Neuron (in vitro differentiated cells): ENCODE measurements at regions not wholly inside any gene's neighbourhood (a gene's known extent, or its start where the extent isn't known, plus 50 kb on each side); places are given as distances from the start of the nearest gene placed in this dataset.
A peak's percentile ranks its signal among the peaks of the same experiment; 100 is the strongest.

Experiments used
- H2AFZ ChIP-seq: one replicate; pipeline ENCODE4 v1.6.1; 2013; ENCODE audit warnings: low read depth, mild to moderate bottlenecking, inconsistent platforms, low read length, moderate library complexity
- H3K27me3 ChIP-seq: one replicate; pipeline ENCODE4 v1.6.1; 2013; ENCODE audit warnings: low read length; ENCODE audit not compliant: insufficient read depth
- H3K36me3 ChIP-seq: one replicate; pipeline ENCODE4 v1.6.1; 2013; ENCODE audit warnings: low read length; ENCODE audit not compliant: insufficient read depth
- H3K4me1 ChIP-seq: one replicate; pipeline ENCODE4 v1.6.1; 2013; ENCODE audit warnings: low read length; ENCODE audit not compliant: insufficient read depth
- H3K4me3 ChIP-seq: 2 replicates; pipeline ENCODE4 v1.5.1; 2013; ENCODE audit warnings: mild to moderate bottlenecking, low read length, moderate library complexity
- H3K9me3 ChIP-seq: one replicate; pipeline ENCODE4 v1.6.1; 2013; ENCODE audit warnings: low read length

- no peak overlapping the region for H2AFZ ChIP-seq
- H3K4me3 ChIP-seq = no peak overlapping the region
- no peaks in the 10 kb centered on the region for H3K9me3 ChIP-seq
- no peaks in the 10 kb centered on the region for H3K36me3 ChIP-seq
- no peaks in the 10 kb centered on the region for H3K27me3 ChIP-seq
- H3K4me1 ChIP-seq = no peaks in the 10 kb centered on the region
These were observed 108.1 kb upstream of the SPRY4 start for GRCh38 chr5:142432961-142433360.

GRCh38 chr5:142432369-142432863 is 107.6 kb upstream of the SPRY4 start:
- H3K27me3 ChIP-seq = no peaks in the 10 kb centered on the region
- H2AFZ ChIP-seq = no peak overlapping the region
- H3K36me3 ChIP-seq = no peaks in the 10 kb centered on the region
- no peaks in the 10 kb centered on the region for H3K4me1 ChIP-seq
- no peak overlapping the region for H3K4me3 ChIP-seq
- H3K9me3 ChIP-seq = no peaks in the 10 kb centered on the region

DNA sequence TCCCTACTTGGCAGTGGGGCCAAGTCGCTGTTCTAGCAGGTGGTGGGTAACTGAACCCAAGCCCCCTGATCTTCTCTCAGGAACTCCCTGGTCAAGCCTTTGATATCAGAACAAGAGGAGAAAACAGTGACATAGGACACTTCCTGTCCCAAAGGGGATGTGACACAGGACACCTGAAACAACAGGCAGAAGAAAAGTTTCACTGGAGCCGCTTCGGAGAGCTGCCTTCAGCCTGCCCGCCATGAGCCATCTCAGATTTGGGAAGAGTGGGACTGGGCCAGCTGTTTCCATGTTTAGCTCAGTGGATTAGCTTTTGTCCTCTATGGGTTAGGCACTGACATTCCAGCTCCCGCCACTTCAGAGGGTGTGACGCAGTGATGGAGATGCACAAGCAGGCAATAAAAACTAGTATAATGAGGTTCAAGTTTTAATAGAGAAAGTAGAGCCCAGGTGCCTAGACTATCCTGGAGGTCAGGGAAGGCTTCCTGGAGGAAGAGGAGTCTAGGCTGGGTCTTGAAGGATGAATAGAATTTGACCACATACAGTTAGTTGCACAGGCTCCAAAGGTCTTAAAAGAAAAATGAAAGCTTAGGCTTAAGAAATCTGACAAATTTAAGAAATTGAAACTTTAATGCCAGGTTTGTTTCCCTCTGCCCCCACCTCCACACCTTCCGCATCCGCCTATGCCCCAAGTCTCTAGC is 104.1 kb upstream of the SPRY4 start:
- no peaks in the 10 kb centered on the region for H3K36me3 ChIP-seq
- H3K4me1 ChIP-seq = peaks cover 12% of the 10 kb centered on the region
- H3K4me3 ChIP-seq = no peak overlapping the region
- H2AFZ ChIP-seq = no peak overlapping the region
- H3K27me3 ChIP-seq = no peaks in the 10 kb centered on the region
- no peaks in the 10 kb centered on the region for H3K9me3 ChIP-seq

DNA sequence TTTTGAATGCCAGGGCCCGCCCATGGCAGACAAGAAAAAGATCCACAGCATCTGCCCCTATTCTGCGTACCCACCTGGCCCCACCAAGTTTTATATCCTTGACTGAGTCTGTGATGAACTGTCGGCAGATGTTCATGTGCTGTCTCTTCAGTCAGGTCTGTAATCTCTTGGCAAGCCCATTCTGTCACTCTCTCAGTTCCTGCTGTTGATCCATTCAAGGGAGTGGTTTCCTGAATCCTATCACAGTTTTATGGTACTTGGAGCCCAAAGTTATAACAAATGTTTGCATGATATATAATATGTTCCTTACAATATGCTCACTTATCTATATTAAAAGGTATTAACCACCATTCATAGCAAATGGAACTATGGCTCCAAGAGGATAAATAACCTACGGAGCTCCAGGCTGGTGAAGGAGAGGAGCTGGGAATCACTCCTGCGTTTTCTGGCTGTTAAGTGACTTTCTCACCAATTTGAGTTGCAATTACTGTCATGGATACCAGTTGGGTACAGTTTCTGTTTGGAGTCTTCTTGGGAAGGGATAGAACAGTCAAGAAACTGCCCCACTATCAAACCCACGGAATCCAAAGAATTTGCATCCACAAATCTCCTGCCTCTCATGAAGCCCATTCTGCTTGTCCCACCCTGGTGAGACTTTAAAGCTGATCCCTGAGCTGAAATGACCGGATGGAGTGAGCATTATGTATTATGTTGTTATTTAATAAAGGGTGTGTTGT is 103.4 kb upstream of the SPRY4 start:
- Histone ChIP-seq H3K36me3 (no peaks in the 10 kb centered on the region), H3K4me3 (no peak overlapping the region), H3K27me3 (no peaks in the 10 kb centered on the region), H3K9me3 (no peaks in the 10 kb centered on the region), H2AFZ (no peak overlapping the region), H3K4me1 (peaks cover 12% of the 10 kb centered on the region)

DNA sequence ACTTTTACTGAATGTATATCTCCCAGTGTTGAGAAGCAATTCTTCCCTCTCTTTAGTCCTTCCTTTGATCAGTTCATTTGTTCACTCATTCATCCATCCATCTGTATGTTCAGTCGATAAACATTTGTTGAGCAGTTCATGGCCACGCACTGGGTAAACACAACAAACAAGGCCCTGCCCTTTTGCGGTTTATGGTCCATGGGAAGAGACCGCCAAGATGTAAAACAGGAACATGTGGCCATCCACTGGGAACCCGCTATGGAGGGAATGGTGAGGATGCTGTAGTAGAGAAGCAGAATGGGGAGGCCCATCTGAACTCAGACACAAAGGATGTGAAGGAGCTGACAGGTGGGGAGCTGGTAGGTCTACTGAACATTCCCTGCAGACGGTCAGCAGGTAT is 102.7 kb upstream of the SPRY4 start:
- Histone ChIP-seq H3K4me3 (no peak overlapping the region), H3K4me1 (peaks cover 12% of the 10 kb centered on the region), H3K27me3 (no peaks in the 10 kb centered on the region), H3K9me3 (no peaks in the 10 kb centered on the region), H2AFZ (no peak overlapping the region), H3K36me3 (no peaks in the 10 kb centered on the region)

GRCh38 chr5:142427015-142427364 is 102.2 kb upstream of the SPRY4 start:
- H3K9me3 ChIP-seq = no peaks in the 10 kb centered on the region
- peaks cover 12% of the 10 kb centered on the region for H3K4me1 ChIP-seq
- no peak overlapping the region for H2AFZ ChIP-seq
- no peaks in the 10 kb centered on the region for H3K36me3 ChIP-seq
- H3K27me3 ChIP-seq = no peaks in the 10 kb centered on the region
- H3K4me3 ChIP-seq = no peak overlapping the region

- H3K36me3 ChIP-seq = no peaks in the 10 kb centered on the region
- H3K4me1 ChIP-seq = peaks cover 12% of the 10 kb centered on the region
- H3K4me3 ChIP-seq = peak overlapping the region; percentile 21
- H3K9me3 ChIP-seq = no peaks in the 10 kb centered on the region
- peak overlapping the region; percentile 71 for H2AFZ ChIP-seq
- no peaks in the 10 kb centered on the region for H3K27me3 ChIP-seq
These were observed 101.6 kb upstream of the SPRY4 start for GRCh38 chr5:142426129-142427014.

- H3K27me3 ChIP-seq = no peaks in the 10 kb centered on the region
- no peaks in the 10 kb centered on the region for H3K36me3 ChIP-seq
- H2AFZ ChIP-seq = peak overlapping the region; percentile 71
- peaks cover 20% of the 10 kb centered on the region for H3K4me1 ChIP-seq
- no peaks in the 10 kb centered on the region for H3K9me3 ChIP-seq
- peak overlapping the region; percentile 21 for H3K4me3 ChIP-seq
These were observed 100.7 kb upstream of the SPRY4 start for GRCh38 chr5:142425286-142426065.

DNA sequence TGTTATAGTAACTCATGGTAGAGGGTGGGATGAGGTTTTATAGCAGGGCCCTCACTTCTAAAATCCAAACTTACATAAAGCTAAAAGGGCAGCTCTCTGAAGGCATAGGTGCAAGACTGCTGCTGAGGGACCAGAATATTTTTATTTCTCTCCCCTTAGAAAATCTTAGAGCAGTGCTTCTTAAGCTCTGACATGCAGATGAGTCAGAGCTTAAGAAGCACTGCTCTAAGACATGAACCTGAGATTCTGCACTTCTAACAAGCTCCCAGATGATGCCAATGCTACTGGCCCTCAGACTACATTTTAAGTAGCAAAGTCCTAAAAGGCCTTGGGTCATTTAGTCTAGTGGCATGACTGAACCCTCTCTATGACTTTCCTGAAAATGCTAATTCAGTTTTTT is 97.6 kb upstream of the SPRY4 start:
- no peaks in the 10 kb centered on the region for H3K36me3 ChIP-seq
- H3K27me3 ChIP-seq = no peaks in the 10 kb centered on the region
- H3K4me1 ChIP-seq = peaks cover 21% of the 10 kb centered on the region
- H3K4me3 ChIP-seq = no peak overlapping the region
- H2AFZ ChIP-seq = no peak overlapping the region
- H3K9me3 ChIP-seq = no peaks in the 10 kb centered on the region

DNA sequence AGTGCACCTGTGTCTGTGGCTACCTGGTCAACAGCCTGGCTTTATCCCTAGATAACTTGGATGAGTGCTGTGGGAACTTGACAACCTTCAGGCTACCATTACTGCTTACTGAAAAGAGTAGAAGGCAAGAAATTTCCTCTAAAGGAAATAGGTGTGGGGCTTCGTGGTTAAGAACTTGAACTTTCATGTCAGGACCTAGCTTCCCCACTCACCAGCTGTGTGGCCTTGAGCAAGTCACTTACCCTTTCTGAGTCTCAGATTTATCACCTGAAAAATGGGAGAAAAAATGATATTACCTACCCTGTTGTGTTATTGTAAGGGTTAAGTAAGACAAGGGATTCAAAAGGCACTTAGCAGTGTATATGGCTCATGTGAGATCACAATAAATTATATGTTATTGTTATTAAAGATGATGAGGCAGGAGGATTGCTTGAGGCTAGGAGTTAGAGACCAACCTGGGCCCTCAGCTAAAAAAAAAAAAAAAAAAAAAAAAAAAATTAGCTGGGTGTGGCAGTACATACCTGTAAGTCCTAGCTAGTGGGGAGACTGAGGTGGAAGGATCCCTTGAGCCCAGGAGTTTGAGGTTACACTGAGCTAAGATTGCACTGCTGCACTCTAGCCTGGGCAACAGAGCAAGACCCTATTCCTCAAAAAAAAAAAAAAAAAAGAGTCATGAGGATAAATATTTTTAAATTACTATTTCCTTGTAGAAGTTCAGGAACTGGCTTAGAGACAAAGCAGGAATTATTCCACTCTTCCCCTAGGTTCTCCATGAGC is 97.0 kb upstream of the SPRY4 start:
- Histone ChIP-seq H2AFZ (no peak overlapping the region), H3K27me3 (no peaks in the 10 kb centered on the region), H3K4me3 (no peak overlapping the region), H3K36me3 (no peaks in the 10 kb centered on the region), H3K4me1 (peaks cover 18% of the 10 kb centered on the region), H3K9me3 (no peaks in the 10 kb centered on the region)

- Histone ChIP-seq H3K4me1 (peaks cover 13% of the 10 kb centered on the region), H2AFZ (no peak overlapping the region), H3K36me3 (no peaks in the 10 kb centered on the region)
These were observed 96.4 kb upstream of the SPRY4 start for GRCh38 chr5:142421228-142421617.

More at GRCh38 chr5:142421228-142421617, 96.4 kb upstream of the SPRY4 start:
- H3K4me3 ChIP-seq = no peak overlapping the region
- H3K27me3 ChIP-seq = no peaks in the 10 kb centered on the region
- H3K9me3 ChIP-seq = no peaks in the 10 kb centered on the region
